HepG2 (cell line): ENCODE measurements at regions not wholly inside any gene's neighbourhood (a gene's known extent, or its start where the extent isn't known, plus 50 kb on each side); places are given as distances from the start of the nearest gene placed in this dataset.

Source experiments
- ATAC-seq: fragments of 200-7000 bp; cut with Tn5 transposase; 3 replicates; pipeline ENCODE4 v1.9.1; 2020; ENCODE audit warnings: mild to moderate bottlenecking, moderate library complexity
- BruUV-seq: library from RNA; stranded (reverse); fragments of 400-500 nt; replicated peaks from 2 replicates; lab custom pipeline; 2021; lab: Mats Ljungman, UMichigan
- CTCF ChIA-PET: fragments of 300-600 bp; formaldehyde crosslinking; extraction: SDS; loops from one replicate; lab custom pipeline; 2021; ENCODE audit warnings: low total read pairs, inconsistent platforms, low intra/inter-chr PET ratio; lab: Yijun Ruan, JAX
- POLR2A ChIA-PET: fragments of 350-600 bp; sonication (Branson Sonifier 250); formaldehyde crosslinking; loops from one replicate; lab custom pipeline; 2020; ENCODE audit warnings: antibody characterized with exemption, inconsistent platforms; lab: Yijun Ruan, JAX
- DNase-seq: peaks from one replicate; pipeline ENCODE4 v3.0.0-alpha.2; 2015; ENCODE audit warnings: low spot score
- FAIRE-seq: peaks from 3 replicates; lab custom pipeline; 2011; peaks lifted over from hg19 to GRCh38; lab: Jason Lieb, UNC
- H2AFZ ChIP-seq: one replicate; pipeline ENCODE4 v1.6.1; 2011; ENCODE audit warnings: low read length, inconsistent platforms
- H3K27ac ChIP-seq: fragments of 300-600 bp; 3 replicates; pipeline ENCODE4 v1.8.0; 2011; ENCODE audit warnings: mixed run types, mild to moderate bottlenecking, mixed read lengths, low read length, inconsistent platforms; ENCODE audit not compliant: insufficient read depth; ENCODE audit errors: extremely low read length
- H3K27me3 ChIP-seq, 2 experiments: fragments of 200-600 bp in 1 of 2; 2 replicates in 1 of 2; 3 replicates in 1 of 2; pipeline versions ENCODE4 v1.6.0 to v1.8.0; 2011; ENCODE audit warnings: low read length in 2 of 2, mild to moderate bottlenecking in 2 of 2, moderate library complexity in 2 of 2, inconsistent platforms in 1 of 2; ENCODE audit not compliant: insufficient read depth in 2 of 2, control insufficient read depth in 1 of 2
- H3K36me3 ChIP-seq, 2 experiments: fragments of 200-600 bp in 1 of 2; replicated peaks in 1 of 2; 2 replicates in 1 of 2; 3 replicates in 1 of 2; pipeline versions ENCODE4 v1.5.1 to v1.8.0; 2011; ENCODE audit warnings: low read length in 2 of 2, inconsistent platforms in 1 of 2; ENCODE audit not compliant: insufficient read depth in 2 of 2, control insufficient read depth in 1 of 2
- H3K4me1 ChIP-seq: 2 replicates; pipeline ENCODE4 v1.5.1; 2012; ENCODE audit warnings: low read length, inconsistent platforms; ENCODE audit not compliant: insufficient read depth
- H3K4me2 ChIP-seq: 2 replicates; pipeline ENCODE4 v1.6.0; 2011; ENCODE audit warnings: low read depth, low read length, inconsistent platforms
- H3K4me3 ChIP-seq, 3 experiments: fragments of 200-600 bp in 1 of 3; sonication (generic), shearing (Covaris generic) in 1 of 3; replicated peaks in 1 of 3; 2 replicates each; pipeline ENCODE4 v1.5.1; 2011 to 2016; ENCODE audit warnings: low read length in 3 of 3, inconsistent platforms in 2 of 3, low read depth in 2 of 3, mild to moderate bottlenecking in 2 of 3, control low read depth in 1 of 3, mixed read lengths in 1 of 3; ENCODE audit not compliant: insufficient read depth in 1 of 3
- H3K79me2 ChIP-seq: one replicate; pipeline ENCODE4 v1.6.1; 2011; ENCODE audit warnings: low read length, inconsistent platforms; ENCODE audit not compliant: insufficient read depth
- H3K9ac ChIP-seq: 2 replicates; pipeline ENCODE4 v1.6.0; 2011; ENCODE audit warnings: mild to moderate bottlenecking, low read depth, low read length, inconsistent platforms; ENCODE audit not compliant: insufficient read depth
- H3K9me3 ChIP-seq: 2 replicates; pipeline ENCODE4 v1.5.1; 2012; ENCODE audit warnings: mild to moderate bottlenecking, low read length
- H4K20me1 ChIP-seq: 2 replicates; pipeline ENCODE4 v1.6.0; 2011; ENCODE audit warnings: inconsistent platforms, mild to moderate bottlenecking, low read length, moderate library complexity; ENCODE audit not compliant: insufficient read depth
- ZNF672 ChIP-seq: sonication (generic); formaldehyde crosslinking; IDR thresholded peaks from 2 replicates; pipeline ENCODE4 v1.8.1; 2022; ENCODE audit warnings: missing genetic modification reagents
- WGBS: methylation state at CpG from one replicate; pipeline ENCODE4 v1.1.6; 2017; ENCODE audit warnings: low lambda C conversion rate; 5-methylcytosine and 5-hydroxymethylcytosine counted together
- in situ Hi-C: cut with HindIII; loops from 2 replicates; pipeline ENCODE4 v1.10.0; 2017; ENCODE audit warnings: low pct_unique_long_range_greater_than_20kb; ENCODE audit not compliant: extremely low pct_ligation_motif_present
- intact Hi-C: fragments of 100-400 bp; cut with micrococcal nuclease; formaldehyde crosslinking; loops from one replicate; pipeline ENCODE4 v1.10.0; 2022; ENCODE audit not compliant: unreplicated experiment
- TF ChIP-seq, protein P1 (sequence below): sonication (generic); formaldehyde crosslinking; IDR thresholded peaks from 2 replicates; pipeline ENCODE4 v1.4.0; 2020; ENCODE audit warnings: missing genetic modification reagents, mild to moderate bottlenecking, borderline replicate concordance
- TF ChIP-seq, protein P2 (sequence below): sonication (generic); formaldehyde crosslinking; IDR thresholded peaks from 2 replicates; pipeline ENCODE4 v1.8.0; 2023; ENCODE audit warnings: mild to moderate bottlenecking, missing genetic modification reagents

DNA sequence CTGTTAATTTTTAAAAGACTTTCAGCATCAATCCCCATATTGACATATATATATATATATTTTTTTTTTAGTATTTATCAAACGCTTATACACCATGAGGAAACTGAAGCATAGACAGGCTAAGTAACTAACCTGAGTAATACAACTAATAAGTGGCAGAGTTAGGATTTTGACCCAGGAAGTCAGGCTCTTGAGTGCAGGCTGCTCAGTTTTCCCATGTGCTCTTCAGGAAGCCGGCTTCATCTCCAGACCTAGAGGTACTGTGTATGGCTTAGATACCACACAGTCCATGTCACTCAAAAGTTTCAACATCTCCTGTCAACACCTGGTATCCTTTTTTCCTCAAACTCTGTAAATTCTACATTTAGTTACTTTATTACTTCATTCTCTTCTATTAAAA lies 841.7 kb upstream of the ACVR2A start:
- H3K27me3 ChIP-seq: no peaks in the 10 kb centered on the region
- in situ Hi-C loops: no loop called here
- H3K9ac ChIP-seq: no peak overlapping the region
- H3K4me3 ChIP-seq: no peak overlapping the region
- no peak for DNase-seq
- H3K4me1 ChIP-seq: no peaks in the 10 kb centered on the region
- H3K4me2 ChIP-seq: no peak overlapping the region
- BruUV-seq: no TSS peak
- no peaks in the 10 kb centered on the region for H3K79me2 ChIP-seq
- H3K27ac ChIP-seq: no peak overlapping the region
- no peak overlapping the region for H2AFZ ChIP-seq
- no peak for ATAC-seq
- 22% methylated on average over 2 of the region's 2 CpGs for WGBS
- H4K20me1 ChIP-seq: no peaks in the 10 kb centered on the region
- no peaks in the 10 kb centered on the region for H3K9me3 ChIP-seq
- no peaks in the 10 kb centered on the region for H3K36me3 ChIP-seq
- intact Hi-C loops: no loop called here
- ChIA-PET CTCF (no interaction called here), POLR2A (no interaction called here)
- no peak for FAIRE-seq
- no peak for TF ChIP-seq ZNF672 (CRISPR knock-in tag)
- TF ChIP-seq, protein P1, sequence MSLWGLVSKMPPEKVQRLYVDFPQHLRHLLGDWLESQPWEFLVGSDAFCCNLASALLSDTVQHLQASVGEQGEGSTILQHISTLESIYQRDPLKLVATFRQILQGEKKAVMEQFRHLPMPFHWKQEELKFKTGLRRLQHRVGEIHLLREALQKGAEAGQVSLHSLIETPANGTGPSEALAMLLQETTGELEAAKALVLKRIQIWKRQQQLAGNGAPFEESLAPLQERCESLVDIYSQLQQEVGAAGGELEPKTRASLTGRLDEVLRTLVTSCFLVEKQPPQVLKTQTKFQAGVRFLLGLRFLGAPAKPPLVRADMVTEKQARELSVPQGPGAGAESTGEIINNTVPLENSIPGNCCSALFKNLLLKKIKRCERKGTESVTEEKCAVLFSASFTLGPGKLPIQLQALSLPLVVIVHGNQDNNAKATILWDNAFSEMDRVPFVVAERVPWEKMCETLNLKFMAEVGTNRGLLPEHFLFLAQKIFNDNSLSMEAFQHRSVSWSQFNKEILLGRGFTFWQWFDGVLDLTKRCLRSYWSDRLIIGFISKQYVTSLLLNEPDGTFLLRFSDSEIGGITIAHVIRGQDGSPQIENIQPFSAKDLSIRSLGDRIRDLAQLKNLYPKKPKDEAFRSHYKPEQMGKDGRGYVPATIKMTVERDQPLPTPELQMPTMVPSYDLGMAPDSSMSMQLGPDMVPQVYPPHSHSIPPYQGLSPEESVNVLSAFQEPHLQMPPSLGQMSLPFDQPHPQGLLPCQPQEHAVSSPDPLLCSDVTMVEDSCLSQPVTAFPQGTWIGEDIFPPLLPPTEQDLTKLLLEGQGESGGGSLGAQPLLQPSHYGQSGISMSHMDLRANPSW (CRISPR knock-in tag): no peak

DNA sequence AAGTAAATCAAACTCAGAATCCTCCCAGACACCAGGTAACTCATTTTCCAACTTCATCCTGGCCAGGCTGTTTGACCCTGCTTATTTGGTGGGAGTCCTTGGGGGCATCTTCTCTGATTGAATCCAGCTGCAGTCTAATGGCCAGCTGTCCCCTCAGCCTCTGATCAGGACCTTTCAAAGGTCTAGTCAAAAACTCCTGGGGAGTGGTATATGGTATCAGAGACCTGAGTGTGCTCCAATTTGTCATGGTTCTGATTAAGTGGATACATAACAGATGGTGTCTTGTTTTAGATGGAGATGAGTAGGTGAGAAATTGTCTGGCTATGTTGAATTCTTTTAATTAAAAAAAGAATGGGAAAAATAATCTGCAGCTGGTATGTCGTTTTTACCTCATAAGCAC lies 842.6 kb upstream of the ACVR2A start:
- Histone ChIP-seq H3K4me3 (no peak overlapping the region), H3K27ac (no peak overlapping the region), H3K36me3 (no peaks in the 10 kb centered on the region), H2AFZ (no peak overlapping the region), H3K79me2 (no peaks in the 10 kb centered on the region), H4K20me1 (no peaks in the 10 kb centered on the region), H3K4me1 (no peaks in the 10 kb centered on the region), H3K9ac (no peak overlapping the region), H3K27me3 (no peaks in the 10 kb centered on the region)
- ATAC-seq: no peak
- no peak for FAIRE-seq
- no peak for DNase-seq
- 0% methylated on average over 1 of the region's 1 CpG for WGBS
- intact Hi-C loops: no loop called here
- CTCF ChIA-PET: no interaction called here
- TF ChIP-seq, protein P2, sequence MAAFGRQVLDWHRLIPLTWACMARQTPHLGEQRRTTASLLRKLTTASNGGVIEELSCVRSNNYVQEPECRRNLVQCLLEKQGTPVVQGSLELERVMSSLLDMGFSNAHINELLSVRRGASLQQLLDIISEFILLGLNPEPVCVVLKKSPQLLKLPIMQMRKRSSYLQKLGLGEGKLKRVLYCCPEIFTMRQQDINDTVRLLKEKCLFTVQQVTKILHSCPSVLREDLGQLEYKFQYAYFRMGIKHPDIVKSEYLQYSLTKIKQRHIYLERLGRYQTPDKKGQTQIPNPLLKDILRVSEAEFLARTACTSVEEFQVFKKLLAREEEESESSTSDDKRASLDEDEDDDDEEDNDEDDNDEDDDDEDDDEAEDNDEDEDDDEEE (CRISPR knock-in tag): no peak
- TF ChIP-seq, all 625 proteins: peak for 0
- Histone ChIP-seq H3K4me2 (no peak overlapping the region), H3K9me3 (no peaks in the 10 kb centered on the region)
- POLR2A ChIA-PET: no interaction called here
- in situ Hi-C loops: no loop called here
- no TSS peak for BruUV-seq
